D721Med (cell line): ENCODE measurements at regions not wholly inside any gene's neighbourhood (a gene's known extent, or its start where the extent isn't known, plus 50 kb on each side); places are given as distances from the start of the nearest gene placed in this dataset.

Experiments
- DNase-seq: peaks from one replicate; pipeline ENCODE4 v3.0.0; 2011; ENCODE audit warnings: low spot score; ENCODE audit not compliant: insufficient read length
- FAIRE-seq: peaks from 2 replicates; lab custom pipeline; 2011; peaks lifted over from hg19 to GRCh38; lab: Jason Lieb, UNC
- TF ChIP-seq, protein P1 (sequence below): IDR thresholded peaks from 2 replicates; pipeline ENCODE4 v1.5.1; 2012; ENCODE audit warnings: mild to moderate bottlenecking, control low read depth; ENCODE audit not compliant: insufficient read depth; ENCODE audit errors: missing control alignments

DNA sequence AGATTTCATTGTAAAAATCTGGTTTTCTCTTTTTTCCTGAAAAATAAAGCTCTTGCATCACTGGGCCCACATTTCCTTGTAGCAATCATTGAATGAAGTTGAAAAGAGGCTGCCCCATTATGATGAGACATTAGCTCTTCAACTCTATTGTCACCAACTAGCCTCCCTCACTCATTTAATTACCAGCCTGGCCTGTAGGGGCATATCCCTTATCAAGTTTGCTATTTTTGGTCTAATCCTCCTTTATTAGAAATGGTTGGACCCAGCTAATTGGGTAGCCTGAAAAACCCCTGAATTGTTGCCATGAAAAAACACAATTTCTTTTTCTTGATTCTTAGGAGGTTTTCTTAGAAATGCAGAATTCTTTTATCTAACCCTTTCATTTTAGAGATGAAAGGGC, 164.6 kb upstream of the CASK start:
- TF ChIP-seq, protein P1, sequence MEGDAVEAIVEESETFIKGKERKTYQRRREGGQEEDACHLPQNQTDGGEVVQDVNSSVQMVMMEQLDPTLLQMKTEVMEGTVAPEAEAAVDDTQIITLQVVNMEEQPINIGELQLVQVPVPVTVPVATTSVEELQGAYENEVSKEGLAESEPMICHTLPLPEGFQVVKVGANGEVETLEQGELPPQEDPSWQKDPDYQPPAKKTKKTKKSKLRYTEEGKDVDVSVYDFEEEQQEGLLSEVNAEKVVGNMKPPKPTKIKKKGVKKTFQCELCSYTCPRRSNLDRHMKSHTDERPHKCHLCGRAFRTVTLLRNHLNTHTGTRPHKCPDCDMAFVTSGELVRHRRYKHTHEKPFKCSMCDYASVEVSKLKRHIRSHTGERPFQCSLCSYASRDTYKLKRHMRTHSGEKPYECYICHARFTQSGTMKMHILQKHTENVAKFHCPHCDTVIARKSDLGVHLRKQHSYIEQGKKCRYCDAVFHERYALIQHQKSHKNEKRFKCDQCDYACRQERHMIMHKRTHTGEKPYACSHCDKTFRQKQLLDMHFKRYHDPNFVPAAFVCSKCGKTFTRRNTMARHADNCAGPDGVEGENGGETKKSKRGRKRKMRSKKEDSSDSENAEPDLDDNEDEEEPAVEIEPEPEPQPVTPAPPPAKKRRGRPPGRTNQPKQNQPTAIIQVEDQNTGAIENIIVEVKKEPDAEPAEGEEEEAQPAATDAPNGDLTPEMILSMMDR: no peak
- DNase-seq: no peak
- FAIRE-seq: no peak

DNA sequence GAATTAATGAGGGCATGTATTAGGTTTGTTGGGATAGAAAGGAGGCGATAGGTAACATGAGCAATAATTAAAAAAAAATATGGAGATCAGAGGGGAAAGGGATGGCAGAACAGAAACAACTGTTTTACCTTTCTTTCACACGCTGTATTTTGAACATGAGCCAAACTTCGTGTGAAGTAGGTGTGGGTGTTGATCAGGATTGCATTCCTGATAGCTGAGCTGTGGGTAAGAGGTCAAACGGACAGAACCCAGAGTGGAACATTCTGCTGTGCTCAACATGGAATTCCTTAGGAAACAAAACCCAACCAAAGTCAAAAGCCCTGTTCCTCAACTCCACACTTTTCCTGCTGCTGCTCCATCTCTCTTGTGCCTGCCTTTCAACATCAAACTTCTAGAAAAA, 162.5 kb upstream of the CASK start:
- FAIRE-seq (no peak), DNase-seq (no peak)
- TF ChIP-seq, protein P1: no peak

DNA sequence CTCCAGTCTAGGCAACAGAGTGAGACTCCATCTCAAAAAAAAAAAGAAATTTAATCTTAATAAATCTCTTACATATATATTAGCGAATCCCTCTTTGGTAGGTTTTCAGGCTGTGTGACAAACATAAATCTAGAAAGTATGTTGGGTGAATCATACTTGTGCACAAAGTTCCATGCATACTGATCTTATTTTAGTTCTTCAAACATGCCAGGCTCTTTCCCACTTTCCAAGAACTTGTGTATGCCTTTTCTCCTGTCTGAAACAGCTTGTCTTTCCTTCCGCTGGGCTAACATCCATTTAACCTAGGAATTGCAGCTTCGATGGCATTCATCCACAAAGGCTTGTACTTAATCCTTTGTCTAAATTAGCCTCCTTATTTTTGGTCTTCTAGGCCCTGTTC, 156.6 kb upstream of the CASK start:
- no peak for FAIRE-seq
- TF ChIP-seq, protein P1: no peak
- no peak for DNase-seq

DNA sequence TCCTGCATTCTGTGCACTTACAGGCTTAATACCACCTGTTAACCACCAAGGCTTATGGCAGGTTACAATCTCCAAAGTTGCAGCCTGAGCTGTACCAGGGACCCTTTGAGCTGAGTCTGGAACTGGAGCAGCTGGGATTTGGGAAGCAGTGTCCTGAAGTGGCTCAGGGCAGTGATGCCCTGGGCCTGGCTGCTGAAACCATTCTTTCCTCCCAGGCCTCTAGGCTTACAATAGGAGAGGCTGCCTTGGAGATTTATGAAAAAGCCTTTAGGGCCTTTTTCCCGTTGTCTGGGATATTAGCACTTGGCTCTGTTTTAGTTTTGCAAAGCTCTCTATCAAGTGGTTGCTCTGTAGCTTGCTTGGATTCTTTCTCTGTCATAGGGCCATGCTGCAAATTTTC, 154.3 kb upstream of the CASK start:
- FAIRE-seq (no peak), DNase-seq (no peak)
- TF ChIP-seq, protein P1: no peak

DNA sequence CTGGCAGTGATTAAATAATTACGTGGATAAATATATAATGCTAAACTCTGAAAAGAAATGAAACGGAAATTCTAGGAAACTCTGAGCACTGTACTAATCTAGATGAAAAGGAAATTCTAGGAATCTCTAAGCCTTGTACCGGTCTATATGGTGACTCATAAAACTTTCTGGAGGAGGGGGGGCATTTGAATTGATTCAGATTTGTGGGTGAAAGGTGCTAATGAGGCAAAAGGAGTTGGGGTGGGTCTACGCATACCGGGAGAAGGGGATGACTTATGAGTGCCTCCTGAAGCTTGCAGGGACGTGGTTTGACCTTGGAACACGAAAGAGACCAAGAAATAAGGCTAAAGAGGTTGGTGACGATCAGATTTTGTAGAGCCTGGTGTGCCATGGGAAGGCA, 151.7 kb upstream of the CASK start:
- no peak for FAIRE-seq
- DNase-seq: no peak
- TF ChIP-seq, protein P1: no peak

DNA sequence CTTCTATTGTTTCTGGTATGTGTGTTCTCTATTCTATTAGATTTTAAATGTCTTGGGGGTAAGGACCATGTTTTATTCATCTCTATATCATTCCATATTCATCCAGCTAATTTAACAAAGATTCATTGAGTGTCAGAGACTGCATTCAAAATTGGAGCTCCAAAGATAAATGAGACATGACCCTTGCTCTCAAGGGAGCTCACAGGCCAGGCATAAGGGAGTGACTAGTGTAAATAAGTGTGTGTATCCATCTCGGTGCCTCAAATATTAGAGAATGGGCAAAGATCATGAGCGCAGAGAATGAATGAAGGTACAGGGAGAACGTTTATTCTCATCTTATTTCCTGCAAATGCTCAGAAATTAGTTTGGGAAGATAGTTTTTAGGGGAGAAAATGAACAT, 150.1 kb upstream of the CASK start:
- TF ChIP-seq, protein P1: no peak
- FAIRE-seq (no peak), DNase-seq (no peak)

DNA sequence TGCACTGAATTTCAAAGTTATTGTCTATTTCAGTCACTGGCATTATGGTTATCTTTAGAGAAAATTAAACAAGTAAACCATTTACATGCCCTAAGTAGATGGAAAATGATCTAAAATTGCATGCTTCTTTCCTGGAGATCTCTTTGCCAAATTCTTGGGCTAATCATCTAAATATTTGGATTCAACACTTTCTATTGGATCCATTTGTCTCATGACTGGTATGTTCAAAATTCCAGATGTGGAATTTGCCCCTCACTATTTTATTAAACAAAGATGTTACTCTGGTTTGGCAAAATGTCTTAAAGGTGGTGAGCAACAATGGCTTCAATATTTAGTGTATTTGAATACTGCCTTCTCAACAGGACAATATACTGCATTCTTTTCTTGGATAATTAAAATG, 147.5 kb upstream of the CASK start:
- no peak for FAIRE-seq
- no peak for DNase-seq
- TF ChIP-seq, protein P1: no peak
